Adrenal gland (tissue), 9 donors: ENCODE measurements at regions not wholly inside any gene's neighbourhood (a gene's known extent, or its start where the extent isn't known, plus 50 kb on each side); places are given as distances from the start of the nearest gene placed in this dataset.
"Not testable (repeated sequence)": the region's sequence is repeated elsewhere in the genome, so short reads cannot be mapped to it uniquely, and the experiment has no call there.

Source experiments
- DNase-seq, 7 donors: peaks; one replicate each; pipeline ENCODE4 v3.0.0-alpha.2; 2019 to 2020
- H3K27ac ChIP-seq, 5 donors: fragments of 200-600 bp; sonication (generic) in 4 of 5; 1 replicate in 3 of 5; 2 replicates in 2 of 5; pipeline versions ENCODE4 v1.5.1 to v1.8.0; 2016 to 2020; ENCODE audit warnings: mild to moderate bottlenecking in 1 of 5
- H3K27me3 ChIP-seq: fragments of 200-600 bp; 2 replicates; pipeline ENCODE4 v1.8.0; 2021
- H3K36me3 ChIP-seq, 2 donors: fragments of 200-600 bp; replicated peaks in 1 of 2; 1 replicate in 1 of 2; 2 replicates in 1 of 2; pipeline versions ENCODE4 v1.5.1 to v1.8.0; 2018 to 2022
- H3K4me1 ChIP-seq, 2 donors: fragments of 200-600 bp; replicated peaks in 1 of 2; 1 replicate in 1 of 2; 2 replicates in 1 of 2; pipeline versions ENCODE4 v1.5.1 to v1.8.0; 2018 to 2021
- H3K4me3 ChIP-seq, 4 donors: fragments of 200-600 bp; sonication (generic) in 3 of 4; one replicate each; pipeline ENCODE4 v1.5.1; 2016 to 2018
- H3K9me3 ChIP-seq, 3 donors: fragments of 200-600 bp; sonication (generic) in 1 of 3; replicated peaks in 1 of 3; 1 replicate in 2 of 3; 2 replicates in 1 of 3; pipeline versions ENCODE4 v1.5.1 to v1.8.0; 2016 to 2021
- CTCF ChIP-seq, 6 experiments: fragments of 450-650 bp in 4 of 6; fragments of 200-600 bp in 2 of 6; sonication (generic) in 1 of 6; IDR thresholded peaks; 1 replicate in 5 of 6; 2 replicates in 1 of 6; pipeline versions ENCODE4 v1.5.1 to v1.8.0; 2016 to 2021; ENCODE audit warnings: antibody characterized with exemption in 6 of 6, mild to moderate bottlenecking in 2 of 6, moderate library complexity in 1 of 6
- POLR2A ChIP-seq, 2 donors: fragments of 450-650 bp; IDR thresholded peaks; one replicate each; pipeline ENCODE4 v1.6.1; 2017; ENCODE audit warnings: antibody characterized with exemption in 2 of 2, mild to moderate bottlenecking in 2 of 2, moderate library complexity in 1 of 2
- WGBS, 4 donors: extraction: QIAGEN DNeasy Blood & Tissue Kit in 2 of 4; methylation state at CpG; one replicate each; pipeline versions ENCODE4 v1.1.5 to v1.1.7; 2013 to 2017; 5-methylcytosine and 5-hydroxymethylcytosine counted together
- intact Hi-C, 2 donors: fragments of 100-400 bp; cut with DNase I; formaldehyde crosslinking; loops; one replicate each; pipeline versions ENCODE4 v1.14.1 to v1.15.0; 2022 to 2023
- donor health status: healthy with polysubstance abuse.
- donor health status: Bipolar disorder and iron deficiency.
- donor health status: DM: yes; HTN: yes; CAD: no.
- donor health status: DM: no; HTN: no; CAD: no.
- donor health status: DM: no; HTN: no; CAD: no.

- H3K27me3 ChIP-seq, H3K9me3 ChIP-seq, H3K36me3 ChIP-seq, H3K4me1 ChIP-seq: not testable (repeated sequence)
- Histone ChIP-seq H3K4me3 (peak overlapping the region in 2 of 4 donors; percentile 50 to 82), H3K27ac (peak overlapping the region in 1 of 5 donors; percentile 31)
- WGBS, 4 donors = 0 to 1% (median 0%) methylated on average over 16 to 48 of the region's 54 CpGs; no CpG with 5 or more reads in 1 of the 4 donors
- DNase-seq = peak; percentile 25 to 76 (median 53)
- intact Hi-C loops = loop anchor here in 1 of 2 donors (10.0 kb wide), 1 partner anchor 148 kb away; no protein-coding TSS in a partner anchor
- TF ChIP-seq CTCF (IDR thresholded peaks at IDR 0.05) = peak in 5 of 6 experiments; percentile 28 to 97 (median 60)
Measured at GRCh38 chr3:125766285-125766826, 171.1 kb upstream of the OSBPL11 start.

GRCh38 chr3:125766931-125767330 is 171.6 kb upstream of the OSBPL11 start:
- Histone ChIP-seq H3K4me3 (peak overlapping the region in 2 of 4 donors; percentile 50 to 82), H3K27ac (peak overlapping the region in 1 of 5 donors; percentile 31)
- intact Hi-C loops = loop anchor here in 1 of 2 donors (10.0 kb wide), 1 partner anchor 148 kb away; no protein-coding TSS in a partner anchor
- WGBS, 4 donors = 8 to 25% (median 12%) methylated on average over 4 to 23 of the region's 23 CpGs; no CpG with 5 or more reads in 1 of the 4 donors
- H3K36me3 ChIP-seq, H3K9me3 ChIP-seq, H3K27me3 ChIP-seq, H3K4me1 ChIP-seq: not testable (repeated sequence)
- peak in 2 of 7 donors; percentile 21 to 28 for DNase-seq
- peak in 1 of 6 experiments; percentile 27 for TF ChIP-seq CTCF (IDR thresholded peaks at IDR 0.05)

GRCh38 chr3:125767641-125768040 is 172.3 kb upstream of the OSBPL11 start:
- no peaks in the 10 kb centered on the region for H3K36me3 ChIP-seq
- 89 to 90% (median 89%) methylated on average over 10 to 14 of the region's 14 CpGs for WGBS, 4 donors
- H3K4me3 ChIP-seq = no peak overlapping the region
- no peak for TF ChIP-seq POLR2A (IDR thresholded peaks at IDR 0.05)
- no peak for TF ChIP-seq CTCF (IDR thresholded peaks at IDR 0.05)
- no peak for DNase-seq
- no peak overlapping the region for H3K27ac ChIP-seq
- intact Hi-C loops = loop anchor here in 1 of 2 donors (10.0 kb wide), 1 partner anchor 147 kb away; no protein-coding TSS in a partner anchor
- H3K4me1 ChIP-seq = no peaks in the 10 kb centered on the region
- no peaks in the 10 kb centered on the region for H3K27me3 ChIP-seq
- no peaks in the 10 kb centered on the region for H3K9me3 ChIP-seq

- H3K27me3 ChIP-seq, H3K9me3 ChIP-seq, H3K4me1 ChIP-seq, H3K27ac ChIP-seq, H3K4me3 ChIP-seq, H3K36me3 ChIP-seq, DNase-seq: not testable (repeated sequence)
- intact Hi-C loops = loop anchor here in 1 of 2 donors (10.0 kb wide), 1 partner anchor 146 kb away; no protein-coding TSS in a partner anchor
- WGBS, 4 donors = 50 to 75% (median 59%) methylated on average over 7 of the region's 7 CpGs
Measured at GRCh38 chr3:125768821-125769220, 173.5 kb upstream of the OSBPL11 start.

- intact Hi-C loops, H3K27me3 ChIP-seq: not testable (repeated sequence)
- WGBS, 4 donors = 71 to 95% (median 85%) methylated on average over 7 to 13 of the region's 13 CpGs
Measured at GRCh38 chr3:125771506-125771905, 176.2 kb upstream of the OSBPL11 start.

GRCh38 chr3:125774433-125775034 is 179.2 kb upstream of the OSBPL11 start:
- H3K9me3 ChIP-seq, H3K36me3 ChIP-seq, DNase-seq, H3K4me1 ChIP-seq, H3K27me3 ChIP-seq, H3K4me3 ChIP-seq, intact Hi-C loops, H3K27ac ChIP-seq: not testable (repeated sequence)
- WGBS, 4 donors = 70 to 77% (median 75%) methylated on average over 4 to 7 of the region's 7 CpGs

More at GRCh38 chr3:125771506-125771905, 176.2 kb upstream of the OSBPL11 start:
- DNase-seq, H3K27ac ChIP-seq, H3K4me3 ChIP-seq, H3K4me1 ChIP-seq, H3K9me3 ChIP-seq, H3K36me3 ChIP-seq: not testable (repeated sequence)

- DNase-seq, H3K9me3 ChIP-seq, H3K27ac ChIP-seq, intact Hi-C loops, H3K27me3 ChIP-seq, H3K36me3 ChIP-seq, H3K4me3 ChIP-seq, H3K4me1 ChIP-seq: not testable (repeated sequence)
- 44 to 100% (median 72%) methylated on average over 1 to 3 of the region's 3 CpGs for WGBS, 4 donors
Measured at GRCh38 chr3:125775106-125775505, 179.8 kb upstream of the OSBPL11 start.

- H3K4me1 ChIP-seq, H3K27ac ChIP-seq, H3K9me3 ChIP-seq, DNase-seq, H3K36me3 ChIP-seq, H3K4me3 ChIP-seq, H3K27me3 ChIP-seq, intact Hi-C loops: not testable (repeated sequence)
- 67 to 96% (median 80%) methylated on average over 5 to 7 of the region's 7 CpGs for WGBS, 4 donors
Measured at GRCh38 chr3:125775606-125776294, 180.5 kb upstream of the OSBPL11 start.
